Breast epithelium (tissue), 4 donors: ENCODE measurements at regions not wholly inside any gene's neighbourhood (a gene's known extent, or its start where the extent isn't known, plus 50 kb on each side); places are given as distances from the start of the nearest gene placed in this dataset.

Experiments
- DNase-seq, 2 donors: peaks; one replicate each; pipeline ENCODE4 v3.0.0-alpha.2; 2019; ENCODE audit warnings: low spot score in 2 of 2
- H3K27ac ChIP-seq, 2 donors: fragments of 200-600 bp; sonication (generic) in 1 of 2; one replicate each; pipeline ENCODE4 v1.5.1; 2016 to 2019; ENCODE audit warnings: mild to moderate bottlenecking in 1 of 2
- H3K27me3 ChIP-seq, 2 donors: fragments of 200-600 bp; sonication (generic) in 1 of 2; one replicate each; pipeline versions ENCODE4 v1.5.1 to v1.6.0; 2017 to 2019; ENCODE audit warnings: control low read depth in 1 of 2, mild to moderate bottlenecking in 1 of 2
- H3K36me3 ChIP-seq: fragments of 200-600 bp; one replicate; pipeline ENCODE4 v1.5.1; 2019
- H3K4me1 ChIP-seq, 2 donors: fragments of 200-600 bp; sonication (generic); one replicate each; pipeline ENCODE4 v1.5.1; 2016 to 2019; ENCODE audit warnings: control low read depth in 1 of 2
- H3K4me3 ChIP-seq, 3 donors: fragments of 200-600 bp; sonication (generic); 1 replicate in 2 of 3; 2 replicates in 1 of 3; pipeline ENCODE4 v1.5.1; 2016 to 2019; ENCODE audit warnings: mild to moderate bottlenecking in 3 of 3, moderate library complexity in 2 of 3
- H3K9me3 ChIP-seq, 2 donors: fragments of 200-600 bp; sonication (generic) in 1 of 2; one replicate each; pipeline ENCODE4 v1.5.1; 2016 to 2019; ENCODE audit warnings: control low read depth in 1 of 2
- POLR2A ChIP-seq: fragments of 450-650 bp; IDR thresholded peaks from one replicate; pipeline ENCODE4 v1.6.1; 2016; ENCODE audit warnings: antibody characterized with exemption, mild to moderate bottlenecking, moderate library complexity
- POLR2AphosphoS5 ChIP-seq, 3 donors: sonication (generic); formaldehyde crosslinking; IDR thresholded peaks; one replicate each; pipeline ENCODE4 v1.6.1; 2017; ENCODE audit warnings: antibody characterized with exemption in 3 of 3
- intact Hi-C: fragments of 100-400 bp; cut with DNase I; formaldehyde crosslinking; loops from one replicate; pipeline ENCODE4 v1.15.1; 2023; ENCODE audit warnings: low total_unique reads
- TF ChIP-seq, protein P1 (sequence below), 3 donors: fragments of 450-650 bp; IDR thresholded peaks; one replicate each; pipeline ENCODE4 v1.5.1; 2016 to 2017; ENCODE audit warnings: antibody characterized with exemption in 3 of 3, mild to moderate bottlenecking in 3 of 3, moderate library complexity in 3 of 3

DNA sequence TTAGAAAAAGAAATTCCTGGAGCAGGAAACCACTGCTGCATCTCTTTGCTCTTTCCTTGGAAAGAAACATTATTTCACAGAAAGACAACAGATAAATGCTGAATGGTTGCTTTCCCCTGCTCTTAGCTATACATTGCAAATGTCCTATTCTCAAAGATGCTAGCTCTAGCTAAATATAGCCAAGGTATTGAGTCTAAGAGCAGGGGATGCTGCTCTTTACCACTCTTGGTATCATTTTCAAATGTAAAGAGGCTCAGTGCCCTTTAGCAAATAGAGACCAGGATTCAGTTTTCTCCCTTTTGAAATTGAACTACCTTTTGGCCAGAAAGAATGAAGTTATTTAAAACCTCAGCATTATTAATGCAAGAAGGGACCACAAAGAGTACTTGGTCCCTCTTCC lies 104.0 kb upstream of the FUT8 start:
- TF ChIP-seq POLR2A: no peak
- no peak for TF ChIP-seq POLR2AphosphoS5 (IDR thresholded peaks at IDR 0.05)
- TF ChIP-seq, protein P1, sequence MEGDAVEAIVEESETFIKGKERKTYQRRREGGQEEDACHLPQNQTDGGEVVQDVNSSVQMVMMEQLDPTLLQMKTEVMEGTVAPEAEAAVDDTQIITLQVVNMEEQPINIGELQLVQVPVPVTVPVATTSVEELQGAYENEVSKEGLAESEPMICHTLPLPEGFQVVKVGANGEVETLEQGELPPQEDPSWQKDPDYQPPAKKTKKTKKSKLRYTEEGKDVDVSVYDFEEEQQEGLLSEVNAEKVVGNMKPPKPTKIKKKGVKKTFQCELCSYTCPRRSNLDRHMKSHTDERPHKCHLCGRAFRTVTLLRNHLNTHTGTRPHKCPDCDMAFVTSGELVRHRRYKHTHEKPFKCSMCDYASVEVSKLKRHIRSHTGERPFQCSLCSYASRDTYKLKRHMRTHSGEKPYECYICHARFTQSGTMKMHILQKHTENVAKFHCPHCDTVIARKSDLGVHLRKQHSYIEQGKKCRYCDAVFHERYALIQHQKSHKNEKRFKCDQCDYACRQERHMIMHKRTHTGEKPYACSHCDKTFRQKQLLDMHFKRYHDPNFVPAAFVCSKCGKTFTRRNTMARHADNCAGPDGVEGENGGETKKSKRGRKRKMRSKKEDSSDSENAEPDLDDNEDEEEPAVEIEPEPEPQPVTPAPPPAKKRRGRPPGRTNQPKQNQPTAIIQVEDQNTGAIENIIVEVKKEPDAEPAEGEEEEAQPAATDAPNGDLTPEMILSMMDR (IDR thresholded peaks at IDR 0.05): no peak
- Histone ChIP-seq H3K27ac (no peak overlapping the region), H3K9me3 (no peaks in the 10 kb centered on the region), H3K4me1 (no peaks in the 10 kb centered on the region), H3K27me3 (no peaks in the 10 kb centered on the region), H3K4me3 (no peak overlapping the region), H3K36me3 (no peaks in the 10 kb centered on the region)
- intact Hi-C loops: no loop called here
- DNase-seq: no peak

DNA sequence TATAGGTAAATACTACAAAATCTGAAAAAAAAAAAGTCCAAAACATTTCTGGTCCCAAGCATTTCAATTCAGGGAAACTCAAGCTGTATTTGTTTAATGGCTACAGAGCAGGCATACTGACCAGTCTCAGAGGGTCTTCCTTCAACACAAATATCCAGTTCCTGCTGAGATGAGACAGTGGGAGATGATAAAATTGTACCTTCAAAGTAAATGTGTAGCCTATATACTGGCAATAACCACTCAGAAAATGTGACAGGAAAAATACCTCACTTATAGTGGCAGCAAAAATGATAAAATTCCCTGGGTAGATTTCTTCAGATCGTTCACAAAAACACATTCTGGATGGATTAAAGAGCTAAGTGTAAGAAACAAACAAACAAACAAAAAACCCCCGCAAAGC lies 102.0 kb upstream of the FUT8 start:
- DNase-seq: no peak
- TF ChIP-seq POLR2AphosphoS5 (IDR thresholded peaks at IDR 0.05): no peak
- TF ChIP-seq, protein P1 (IDR thresholded peaks at IDR 0.05): no peak
- intact Hi-C loops: no loop called here
- H3K27ac ChIP-seq: no peak overlapping the region
- no peaks in the 10 kb centered on the region for H3K36me3 ChIP-seq
- H3K4me3 ChIP-seq: no peak overlapping the region
- no peaks in the 10 kb centered on the region for H3K27me3 ChIP-seq
- H3K4me1 ChIP-seq: no peaks in the 10 kb centered on the region
- no peaks in the 10 kb centered on the region for H3K9me3 ChIP-seq

DNA sequence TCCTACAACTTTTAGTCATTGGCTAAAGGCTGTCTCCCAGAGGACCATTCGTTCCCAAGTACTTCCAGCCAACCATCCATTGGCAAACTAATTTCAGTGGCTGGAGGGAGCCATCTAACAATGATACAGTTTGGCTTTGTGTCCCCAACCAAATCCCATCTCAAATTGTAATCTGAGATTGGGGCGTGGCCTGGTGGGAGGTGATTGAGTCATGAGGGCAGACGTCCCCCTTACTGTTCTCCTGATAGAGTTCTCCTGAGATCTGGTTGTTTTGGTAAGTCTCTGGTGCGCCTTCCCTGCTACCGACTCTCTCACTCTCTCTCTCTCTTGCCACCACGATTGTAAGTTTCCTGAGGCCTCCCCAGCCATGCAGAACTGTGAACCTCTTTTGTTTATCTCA lies 99.7 kb upstream of the FUT8 start:
- Histone ChIP-seq H3K27ac (no peak overlapping the region), H3K9me3 (no peaks in the 10 kb centered on the region), H3K36me3 (no peaks in the 10 kb centered on the region), H3K4me1 (no peaks in the 10 kb centered on the region), H3K4me3 (no peak overlapping the region), H3K27me3 (no peaks in the 10 kb centered on the region)
- no peak for TF ChIP-seq POLR2AphosphoS5 (IDR thresholded peaks at IDR 0.05)
- TF ChIP-seq POLR2A: no peak
- TF ChIP-seq, protein P1 (IDR thresholded peaks at IDR 0.05): no peak
- no peak for DNase-seq
- intact Hi-C loops: no loop called here

DNA sequence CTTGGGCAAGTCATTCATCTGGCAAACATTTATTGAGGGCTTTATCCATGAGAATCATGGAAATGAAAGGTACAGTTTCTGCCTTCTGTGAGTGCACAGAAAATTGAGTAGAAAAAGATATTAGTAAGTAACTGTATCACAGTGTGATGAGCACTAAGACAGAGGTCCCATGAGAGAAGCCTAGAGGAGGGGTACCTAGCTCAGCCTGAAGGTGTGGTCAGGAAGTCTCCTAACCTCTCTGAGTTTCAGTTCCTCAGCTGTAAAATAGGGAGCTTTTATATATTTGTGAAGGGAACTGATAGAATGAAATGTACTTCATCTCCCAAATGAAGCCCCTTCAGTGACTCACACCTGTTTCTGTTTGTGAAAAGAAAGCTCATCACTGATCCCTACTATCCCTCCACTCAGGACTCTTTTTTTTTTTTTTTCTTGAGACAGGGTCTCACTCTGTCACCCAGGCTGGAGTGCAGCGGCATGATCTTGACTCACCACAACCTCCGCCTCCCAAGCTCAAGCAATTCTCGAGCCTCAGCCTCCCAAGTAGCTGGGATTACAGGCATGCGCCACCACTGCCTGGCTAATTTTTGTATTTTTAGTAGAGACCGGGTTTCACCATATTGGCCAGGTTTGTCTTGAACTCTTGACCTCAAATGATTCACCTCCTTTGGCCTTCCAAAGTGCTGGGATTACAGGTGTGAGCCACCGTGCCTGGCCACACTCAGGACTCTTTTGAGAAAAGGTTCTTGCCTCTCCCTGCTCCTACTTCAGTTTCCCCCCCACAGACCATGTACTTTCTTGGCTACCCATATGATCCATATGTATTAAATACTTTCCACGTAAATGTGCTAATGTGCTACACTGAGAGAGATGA lies 93.7 kb upstream of the FUT8 start:
- intact Hi-C loops: no loop called here
- no peaks in the 10 kb centered on the region for H3K27me3 ChIP-seq
- H3K4me1 ChIP-seq: no peaks in the 10 kb centered on the region
- no peak overlapping the region for H3K4me3 ChIP-seq
- DNase-seq: no peak
- no peak overlapping the region for H3K27ac ChIP-seq
- H3K36me3 ChIP-seq: no peaks in the 10 kb centered on the region
- H3K9me3 ChIP-seq: no peaks in the 10 kb centered on the region
- TF ChIP-seq POLR2A: no peak
- TF ChIP-seq, protein P1 (IDR thresholded peaks at IDR 0.05): no peak
- no peak for TF ChIP-seq POLR2AphosphoS5 (IDR thresholded peaks at IDR 0.05)

DNA sequence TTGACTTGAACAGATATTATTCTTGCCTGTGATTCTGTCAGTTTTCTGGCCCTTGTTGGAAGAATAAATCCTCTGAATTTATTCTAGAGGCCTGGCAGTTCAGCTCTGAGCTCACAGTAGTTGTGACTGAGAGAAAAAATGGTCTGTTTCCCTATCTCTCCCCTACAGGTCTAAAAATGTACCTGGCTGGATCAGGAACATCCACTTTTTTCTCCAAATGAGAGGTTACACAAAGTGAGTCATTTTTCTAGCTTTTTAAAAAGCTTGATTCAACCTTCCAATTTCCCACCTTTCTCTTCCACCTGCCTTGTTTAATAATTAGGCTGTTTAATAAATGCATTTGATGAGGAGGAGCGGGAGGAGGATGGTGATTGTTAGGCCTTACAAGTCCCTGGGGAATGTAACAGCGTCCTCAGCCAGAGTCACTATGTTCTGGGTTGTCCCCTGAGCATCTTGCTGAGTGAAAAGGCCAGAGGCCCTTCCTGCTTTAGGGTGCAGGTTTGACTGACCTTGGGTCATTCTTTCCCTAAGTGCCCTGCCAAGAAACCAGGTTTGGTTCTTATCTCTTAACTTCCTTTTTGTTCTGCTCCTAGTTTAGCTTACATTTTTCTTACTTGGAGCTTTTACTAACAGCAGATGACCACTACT lies 91.7 kb upstream of the FUT8 start:
- Histone ChIP-seq H3K4me3 (no peak overlapping the region), H3K27me3 (no peaks in the 10 kb centered on the region), H3K27ac (no peak overlapping the region), H3K4me1 (no peaks in the 10 kb centered on the region), H3K9me3 (no peaks in the 10 kb centered on the region), H3K36me3 (no peaks in the 10 kb centered on the region)
- no peak for DNase-seq
- TF ChIP-seq, protein P1 (IDR thresholded peaks at IDR 0.05): no peak
- TF ChIP-seq POLR2A: no peak
- TF ChIP-seq POLR2AphosphoS5 (IDR thresholded peaks at IDR 0.05): no peak
- intact Hi-C loops: no loop called here
